ENCODE measurements at regions not wholly inside any gene's neighbourhood (a gene's known extent, or its start where the extent isn't known, plus 50 kb on each side); places are given as distances from the start of the nearest gene placed in this dataset.
A peak's percentile ranks its signal among the peaks of the same experiment; 100 is the strongest.

DNA sequence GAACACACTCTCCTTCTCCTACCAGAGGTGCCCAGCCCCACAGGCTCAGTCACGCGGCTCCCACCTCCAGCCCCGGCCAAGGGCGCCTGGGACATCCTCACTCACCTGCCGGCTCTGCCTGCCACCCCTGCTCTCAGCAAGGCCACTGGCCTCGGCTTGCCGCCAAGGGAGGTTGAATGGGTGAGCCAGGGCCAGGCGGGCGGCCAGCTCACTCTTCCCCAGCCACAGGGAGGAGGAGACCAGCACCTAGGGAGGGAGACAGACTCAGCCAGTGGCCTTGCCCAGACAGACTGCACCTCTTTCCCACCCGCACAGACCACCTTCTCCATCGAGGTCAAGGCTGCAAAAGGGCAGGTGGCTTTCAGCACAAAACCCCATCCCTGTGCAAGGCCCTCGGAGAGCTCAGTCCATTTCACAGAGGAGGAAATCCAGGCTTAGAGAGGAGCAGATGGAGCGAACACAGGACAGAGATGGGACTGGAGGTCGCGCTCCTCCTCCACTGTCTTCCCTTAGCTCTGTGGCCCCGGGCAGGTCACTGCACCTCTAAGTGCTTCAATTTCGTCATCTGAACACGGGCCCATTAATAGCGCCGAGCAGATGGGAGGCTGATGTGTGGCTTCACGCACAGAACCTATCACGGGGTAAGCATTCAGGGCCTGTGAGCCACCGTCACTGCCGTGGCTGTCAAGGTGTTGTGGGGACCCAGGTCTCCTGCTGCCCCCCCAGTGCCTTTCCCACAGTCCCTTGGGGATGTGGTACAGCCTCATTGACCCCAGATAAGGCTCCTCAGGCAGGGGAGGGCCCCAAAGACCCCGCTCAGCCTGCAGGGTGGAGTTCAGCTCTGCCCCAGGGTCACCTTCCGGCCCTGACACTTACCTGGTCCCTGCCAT, 56.1 kb downstream of the RMI2 start:
- in situ Hi-C loops (cut with HindIII; ENCODE audit: low pct_ligation_motif_present, low pct_unique_long_range_greater_than_20kb, low sequenced_read_pairs): no loop called here
- DNase-seq: no peak

GRCh38 chr16:11402051-11402744, 56.9 kb downstream of the RMI2 start:
- in situ Hi-C loops (cut with HindIII; ENCODE audit: low pct_ligation_motif_present, low pct_unique_long_range_greater_than_20kb, low sequenced_read_pairs): no loop called here
- DNase-seq: no peak

DNA sequence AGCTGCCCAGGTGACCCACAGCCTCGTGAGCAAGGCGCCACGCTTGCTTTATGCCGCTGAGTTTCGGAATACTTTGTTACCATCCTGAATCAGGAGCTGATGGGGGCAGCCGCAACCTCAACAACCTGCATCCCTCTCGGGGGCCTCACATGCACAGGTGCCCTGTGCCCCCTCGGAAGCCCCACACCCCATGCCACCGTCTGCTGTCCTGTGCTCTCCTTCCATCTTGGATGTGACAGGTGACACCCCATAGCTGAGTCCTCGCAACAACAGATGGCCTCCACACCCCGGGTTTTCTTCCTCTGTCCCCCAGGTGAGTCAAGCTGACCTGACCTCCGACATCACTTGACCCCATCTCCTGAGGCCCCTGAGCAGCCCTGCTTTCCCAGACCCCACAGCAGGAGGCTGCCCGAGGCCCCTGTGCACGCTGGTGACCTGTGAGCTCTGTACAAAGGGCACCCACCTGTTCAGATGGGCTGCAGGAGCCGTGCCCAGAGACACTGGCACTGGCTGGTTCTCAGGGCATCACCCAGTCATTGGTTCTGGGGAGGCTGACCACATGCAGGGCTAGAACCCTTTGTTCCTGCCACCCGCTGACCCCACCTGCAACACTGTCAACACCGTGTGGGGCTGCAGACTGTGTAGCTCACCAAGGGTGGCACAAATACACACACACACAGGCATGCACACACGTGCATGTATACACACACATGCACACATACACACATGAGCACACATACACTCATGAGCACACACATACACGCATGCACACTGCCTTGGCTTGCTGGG, 57.7 kb downstream of the RMI2 start:
- in situ Hi-C loops (cut with HindIII; ENCODE audit: low pct_ligation_motif_present, low pct_unique_long_range_greater_than_20kb, low sequenced_read_pairs): no loop called here
- DNase-seq: no peak

- no peak for DNase-seq
- in situ Hi-C loops (cut with HindIII; ENCODE audit: low pct_ligation_motif_present, low pct_unique_long_range_greater_than_20kb, low sequenced_read_pairs): no loop called here
These were observed 58.2 kb downstream of the RMI2 start for GRCh38 chr16:11403534-11403795.

- DNase-seq: no peak
- in situ Hi-C loops (cut with HindIII; ENCODE audit: low pct_ligation_motif_present, low pct_unique_long_range_greater_than_20kb, low sequenced_read_pairs): no loop called here
These were observed 58.7 kb downstream of the RMI2 start for GRCh38 chr16:11403920-11404319.

DNA sequence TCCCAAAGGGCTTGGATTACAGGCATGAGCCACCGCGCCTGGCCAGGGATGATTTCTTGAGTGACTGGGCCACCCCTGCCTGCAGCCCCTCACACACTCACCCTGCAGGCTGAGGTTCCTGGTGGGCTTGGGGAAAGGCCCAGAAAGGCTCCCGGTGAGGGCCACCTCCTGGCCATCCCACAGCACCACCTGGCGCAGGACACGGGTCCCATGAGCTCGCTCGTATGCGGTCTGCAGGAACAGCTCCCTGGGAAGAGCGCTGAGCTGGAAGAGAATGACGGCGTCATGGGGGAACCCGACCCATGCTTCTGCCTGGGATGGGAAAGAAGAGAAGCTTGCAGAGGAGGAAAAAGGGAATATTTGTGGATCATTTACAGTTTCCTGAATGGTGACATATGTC, 59.3 kb downstream of the RMI2 start:
- in situ Hi-C loops (cut with HindIII; ENCODE audit: low pct_ligation_motif_present, low pct_unique_long_range_greater_than_20kb, low sequenced_read_pairs): no loop called here

DNA sequence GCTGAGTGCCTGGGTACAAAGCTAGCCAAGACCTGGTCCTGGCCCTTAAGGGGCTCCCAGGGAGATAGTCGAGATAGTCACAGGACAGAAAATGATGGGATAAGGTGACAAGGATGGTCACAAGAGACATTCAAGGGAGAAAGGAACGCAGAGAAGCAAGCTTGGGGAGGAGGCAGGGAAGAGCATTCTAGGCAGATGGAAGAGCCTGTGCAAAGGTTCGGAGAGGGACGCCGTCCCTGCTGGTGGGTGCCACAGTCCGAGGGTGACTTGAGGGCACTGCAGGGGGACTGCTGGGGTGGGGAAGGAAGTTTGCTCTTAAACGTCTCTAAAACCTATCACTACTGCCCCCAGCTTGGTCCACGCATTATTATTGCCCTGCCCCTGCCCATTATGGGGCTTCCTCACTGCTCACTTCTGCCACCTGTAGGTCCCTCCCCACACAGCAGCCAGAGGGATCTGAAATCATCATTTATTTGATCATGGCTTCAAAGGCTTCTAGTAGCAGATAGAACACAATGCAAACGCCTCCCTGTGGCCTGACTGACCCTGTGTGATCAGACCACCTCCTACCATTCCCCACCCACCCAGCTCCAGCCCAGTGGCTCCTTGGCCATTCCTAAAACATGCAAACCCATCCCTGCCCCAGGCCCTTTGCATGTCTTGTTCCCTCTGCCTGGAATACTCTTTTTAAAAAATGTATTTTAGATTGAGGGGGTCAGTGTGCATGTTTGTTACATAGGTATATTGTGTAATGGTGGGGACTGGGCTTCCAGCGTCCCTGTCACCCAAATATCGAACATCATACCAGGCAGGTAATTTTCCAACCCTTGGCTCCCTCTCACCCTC, 60.3 kb downstream of the RMI2 start:
- in situ Hi-C loops (cut with HindIII; ENCODE audit: low pct_ligation_motif_present, low pct_unique_long_range_greater_than_20kb, low sequenced_read_pairs): no loop called here

More for the DNA sequence above, 59.3 kb downstream of the RMI2 start:
- no peak for DNase-seq

DNA sequence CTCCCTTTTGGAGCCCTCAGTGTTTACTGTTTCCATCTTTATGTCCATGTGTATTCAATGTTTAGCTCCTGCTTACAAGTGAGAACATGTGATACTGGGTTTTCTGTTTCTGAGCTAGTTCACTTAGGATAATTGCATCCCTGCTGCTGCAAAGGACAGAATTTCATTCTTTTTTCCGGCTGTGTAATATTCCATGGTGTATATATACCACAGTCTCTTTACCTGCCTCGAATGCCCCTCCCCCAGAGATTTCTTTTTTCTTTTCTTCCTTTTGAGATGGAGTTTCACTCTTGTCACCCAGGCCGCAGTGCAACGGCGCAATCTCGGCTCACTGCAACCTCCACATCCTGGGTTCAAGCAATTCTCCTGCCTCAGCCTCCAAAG, 60.9 kb downstream of the RMI2 start:
- in situ Hi-C loops (cut with HindIII; ENCODE audit: low pct_ligation_motif_present, low pct_unique_long_range_greater_than_20kb, low sequenced_read_pairs): no loop called here
- no peak for DNase-seq

More for the DNA sequence above, 60.3 kb downstream of the RMI2 start:
- peak; percentile 47 for DNase-seq

- in situ Hi-C loops (cut with HindIII; ENCODE audit: low pct_ligation_motif_present, low pct_unique_long_range_greater_than_20kb, low sequenced_read_pairs): no loop called here
- DNase-seq: peak; percentile 70
These were observed 62.1 kb downstream of the RMI2 start for GRCh38 chr16:11407047-11407982.

- no peak for DNase-seq
- in situ Hi-C loops (cut with HindIII; ENCODE audit: low pct_ligation_motif_present, low pct_unique_long_range_greater_than_20kb, low sequenced_read_pairs): no loop called here
These were observed 63.0 kb downstream of the RMI2 start for GRCh38 chr16:11408216-11408615.

GRCh38 chr16:11409398-11409797, 64.1 kb downstream of the RMI2 start:
- no peak for DNase-seq
- in situ Hi-C loops (cut with HindIII; ENCODE audit: low pct_ligation_motif_present, low pct_unique_long_range_greater_than_20kb, low sequenced_read_pairs): no loop called here

- in situ Hi-C loops (cut with HindIII; ENCODE audit: low pct_ligation_motif_present, low pct_unique_long_range_greater_than_20kb, low sequenced_read_pairs): no loop called here
- no peak for DNase-seq
These were observed 65.3 kb downstream of the RMI2 start for GRCh38 chr16:11410376-11411058.

DNA sequence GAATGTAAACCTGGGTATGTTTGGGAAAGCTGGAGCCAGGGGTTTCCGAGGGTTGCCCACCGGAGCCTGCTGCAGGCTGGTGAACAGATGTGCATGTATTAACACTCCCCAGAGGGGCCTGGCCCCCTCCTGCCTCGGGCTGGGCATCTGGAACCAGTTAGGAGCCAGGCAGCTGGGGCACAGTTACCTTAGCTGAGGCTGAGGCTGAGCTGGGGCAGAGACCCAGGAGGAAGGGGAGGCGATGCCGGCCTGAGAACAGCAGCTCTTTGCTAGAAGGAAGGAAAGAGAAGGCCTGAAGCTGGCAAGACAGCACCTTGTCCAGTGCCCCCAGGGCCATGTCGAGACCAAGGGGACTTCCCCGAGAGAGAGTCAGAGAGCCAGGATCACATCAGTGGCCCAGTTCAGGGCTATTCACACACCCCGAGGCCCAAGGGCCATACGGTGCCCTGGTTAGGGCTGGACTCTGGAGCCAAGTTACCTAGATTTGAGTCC, 65.8 kb downstream of the RMI2 start:
- DNase-seq: no peak
- in situ Hi-C loops (cut with HindIII; ENCODE audit: low pct_ligation_motif_present, low pct_unique_long_range_greater_than_20kb, low sequenced_read_pairs): no loop called here

DNA sequence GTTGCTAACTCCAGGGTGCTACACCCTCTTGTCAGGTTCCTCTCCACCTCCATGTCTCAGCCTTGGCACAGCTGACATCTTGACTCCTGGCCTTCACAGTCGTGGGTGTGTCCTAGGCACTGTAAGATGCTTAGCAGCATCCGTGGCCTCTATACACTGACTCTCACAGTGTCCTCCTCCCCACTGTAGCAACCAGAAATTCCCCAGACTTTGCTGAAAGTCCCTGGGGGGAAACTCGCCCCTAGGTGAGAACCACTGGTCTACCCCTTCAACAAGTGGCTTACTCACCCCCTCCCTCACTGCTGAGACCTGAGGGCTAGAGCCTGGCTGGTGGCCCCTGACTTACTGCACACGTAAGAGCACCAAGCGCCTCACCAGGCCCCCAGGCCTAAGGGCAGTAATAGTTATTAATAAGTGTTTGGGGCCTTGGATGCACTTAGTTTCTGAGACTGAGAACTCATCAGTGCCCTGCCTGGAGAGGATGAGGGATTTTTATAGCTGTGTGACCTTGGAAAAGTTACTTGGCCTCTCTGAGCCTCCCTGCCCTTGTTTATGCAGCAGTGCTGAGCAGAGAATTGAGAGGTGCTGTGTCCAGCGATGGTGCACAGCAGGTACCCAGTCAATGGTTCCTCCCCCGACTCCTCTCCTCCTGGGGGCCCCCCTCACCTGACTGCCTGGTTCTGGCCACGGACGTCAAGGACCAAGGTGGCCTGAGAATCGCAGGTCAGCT, 67.1 kb downstream of the RMI2 start:
- in situ Hi-C loops (cut with HindIII; ENCODE audit: low pct_ligation_motif_present, low pct_unique_long_range_greater_than_20kb, low sequenced_read_pairs): no loop called here
- no peak for DNase-seq

DNA sequence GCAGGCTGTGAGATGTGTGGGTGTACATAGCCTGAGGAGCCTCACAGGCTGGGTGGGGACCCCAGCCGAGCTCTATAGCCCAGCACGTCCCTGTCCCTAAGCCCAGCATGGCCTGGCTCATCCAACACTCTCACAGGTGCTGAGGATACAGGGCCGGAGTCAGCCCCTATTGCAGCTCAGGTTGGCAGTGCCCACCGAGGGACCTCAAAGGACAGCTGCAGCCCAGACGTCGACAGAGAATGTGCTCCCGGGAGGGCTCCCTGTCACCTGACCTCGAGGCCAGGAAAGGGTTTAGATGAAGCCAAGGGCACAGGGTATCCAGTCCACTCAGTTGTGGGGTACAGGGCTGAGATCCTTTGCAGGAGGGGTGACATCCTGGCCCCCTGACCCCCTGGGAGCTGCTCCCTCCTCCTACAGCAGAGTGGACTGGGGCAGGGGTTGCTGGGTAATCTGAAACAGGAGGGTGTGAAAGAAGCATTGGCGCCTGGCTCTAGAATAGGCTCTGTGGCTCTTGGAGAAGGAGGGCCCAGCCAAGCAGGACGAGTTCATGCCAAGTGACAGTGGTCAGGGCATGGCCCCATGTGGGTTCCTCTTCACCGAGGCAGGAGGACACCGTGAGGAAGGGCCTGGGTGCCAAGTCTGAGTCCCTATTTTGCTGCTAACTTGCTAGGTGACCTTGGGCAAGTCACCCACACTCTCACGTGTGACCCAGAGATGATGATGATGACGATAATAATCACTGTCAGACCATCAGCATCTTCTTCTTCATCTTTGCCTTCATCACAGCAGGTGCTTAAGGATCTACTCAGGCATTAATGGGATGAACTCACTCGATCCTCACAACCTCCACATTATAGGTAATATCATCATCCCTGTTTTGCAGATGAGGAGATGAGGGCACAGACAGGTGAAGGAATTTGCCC, 68.0 kb downstream of the RMI2 start:
- DNase-seq: no peak
- in situ Hi-C loops (cut with HindIII; ENCODE audit: low pct_ligation_motif_present, low pct_unique_long_range_greater_than_20kb, low sequenced_read_pairs): no loop called here

All from ACHN (cell line).